Lower leg skin (tissue), 3 donors: ENCODE measurements at regions not wholly inside any gene's neighbourhood (a gene's known extent, or its start where the extent isn't known, plus 50 kb on each side); places are given as distances from the start of the nearest gene placed in this dataset.

ENCODE experiments used
- CTCF ChIP-seq, 3 donors: fragments of 450-650 bp; IDR thresholded peaks; one replicate each; pipeline ENCODE4 v1.5.1; 2016; ENCODE audit warnings: antibody characterized with exemption in 3 of 3, mild to moderate bottlenecking in 3 of 3, moderate library complexity in 2 of 3
- POLR2A ChIP-seq, 2 donors: fragments of 450-650 bp; IDR thresholded peaks; one replicate each; pipeline ENCODE4 v1.6.1; 2016 to 2017; ENCODE audit warnings: antibody characterized with exemption in 2 of 2, mild to moderate bottlenecking in 1 of 2, moderate library complexity in 1 of 2

GRCh38 chr4:185902654-185903053 is 90.7 kb upstream of the SORBS2 start:
- TF ChIP-seq POLR2A (IDR thresholded peaks at IDR 0.05) = no peak
- TF ChIP-seq CTCF (IDR thresholded peaks at IDR 0.05) = no peak
